ENCODE measurements at regions not wholly inside any gene's neighbourhood (a gene's known extent, or its start where the extent isn't known, plus 50 kb on each side); places are given as distances from the start of the nearest gene placed in this dataset.

DNA sequence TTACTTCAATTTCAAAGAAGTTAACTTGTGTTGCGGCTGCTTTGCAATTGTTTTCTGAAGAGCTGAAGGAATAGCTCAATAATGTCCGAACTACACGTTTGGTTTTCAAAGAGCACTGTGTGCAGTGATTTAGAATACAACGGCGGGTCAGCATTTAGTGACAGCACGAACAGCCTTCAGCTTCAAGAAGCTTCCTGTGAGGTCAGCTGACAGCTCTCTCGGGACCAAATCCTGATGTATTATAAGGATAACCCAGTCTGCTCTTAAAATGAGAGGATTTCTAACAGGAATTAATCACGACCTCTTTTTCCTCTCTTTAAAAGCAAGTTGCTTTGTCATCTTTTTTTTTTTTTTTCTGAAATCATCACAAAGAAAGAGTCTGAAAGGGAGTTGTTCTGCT, 97.9 kb upstream of the UNC13C start:
- 62 to 70% (median 63%) methylated on average over 8 of the region's 8 CpGs for WGBS, 5 donors

DNA sequence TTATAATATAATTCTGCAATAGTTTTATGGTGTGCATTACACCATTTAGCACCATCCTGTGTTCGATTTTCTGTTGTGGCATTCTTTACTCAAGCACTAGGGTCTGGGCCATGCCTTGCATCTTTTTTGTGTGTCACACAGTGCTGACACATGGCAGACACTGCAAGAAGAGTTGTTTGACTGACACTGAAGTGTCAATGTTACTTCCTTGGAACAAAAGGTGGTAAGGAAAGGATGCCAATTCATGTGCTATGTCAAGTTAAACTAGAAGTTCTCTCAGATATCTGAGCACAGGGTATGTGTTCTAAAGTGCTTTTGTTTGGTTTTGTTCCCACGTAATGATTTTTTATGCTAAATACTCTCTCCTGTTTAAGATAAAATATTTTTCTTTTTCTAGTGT, 102.5 kb upstream of the UNC13C start:
- no peak overlapping the region for H3K4me3 ChIP-seq
- no peak for TF ChIP-seq EP300 (IDR thresholded peaks at IDR 0.05)
- no peak for TF ChIP-seq POLR2AphosphoS5 (IDR thresholded peaks at IDR 0.05)
- TF ChIP-seq, protein P1, sequence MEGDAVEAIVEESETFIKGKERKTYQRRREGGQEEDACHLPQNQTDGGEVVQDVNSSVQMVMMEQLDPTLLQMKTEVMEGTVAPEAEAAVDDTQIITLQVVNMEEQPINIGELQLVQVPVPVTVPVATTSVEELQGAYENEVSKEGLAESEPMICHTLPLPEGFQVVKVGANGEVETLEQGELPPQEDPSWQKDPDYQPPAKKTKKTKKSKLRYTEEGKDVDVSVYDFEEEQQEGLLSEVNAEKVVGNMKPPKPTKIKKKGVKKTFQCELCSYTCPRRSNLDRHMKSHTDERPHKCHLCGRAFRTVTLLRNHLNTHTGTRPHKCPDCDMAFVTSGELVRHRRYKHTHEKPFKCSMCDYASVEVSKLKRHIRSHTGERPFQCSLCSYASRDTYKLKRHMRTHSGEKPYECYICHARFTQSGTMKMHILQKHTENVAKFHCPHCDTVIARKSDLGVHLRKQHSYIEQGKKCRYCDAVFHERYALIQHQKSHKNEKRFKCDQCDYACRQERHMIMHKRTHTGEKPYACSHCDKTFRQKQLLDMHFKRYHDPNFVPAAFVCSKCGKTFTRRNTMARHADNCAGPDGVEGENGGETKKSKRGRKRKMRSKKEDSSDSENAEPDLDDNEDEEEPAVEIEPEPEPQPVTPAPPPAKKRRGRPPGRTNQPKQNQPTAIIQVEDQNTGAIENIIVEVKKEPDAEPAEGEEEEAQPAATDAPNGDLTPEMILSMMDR (IDR thresholded peaks at IDR 0.05): no peak
- TF ChIP-seq POLR2A (IDR thresholded peaks at IDR 0.05): no peak
- no peaks in the 10 kb centered on the region for H3K9me3 ChIP-seq
- WGBS, 5 donors: 66 to 78% (median 76%) methylated on average over 2 of the region's 2 CpGs
- intact Hi-C loops (cut with DNase I; ENCODE audit: low total_unique reads): no loop called here
- no peak for DNase-seq
- no peaks in the 10 kb centered on the region for H3K36me3 ChIP-seq
- H3K27me3 ChIP-seq: no peaks in the 10 kb centered on the region
- H3K4me1 ChIP-seq: no peaks in the 10 kb centered on the region
- no peak overlapping the region for H3K27ac ChIP-seq

More for the DNA sequence above, 97.9 kb upstream of the UNC13C start:
- Histone ChIP-seq H3K9me3 (no peaks in the 10 kb centered on the region), H3K4me1 (no peaks in the 10 kb centered on the region), H3K36me3 (no peaks in the 10 kb centered on the region), H3K27me3 (no peaks in the 10 kb centered on the region), H3K27ac (no peak overlapping the region), H3K4me3 (no peak overlapping the region)
- DNase-seq: peak in 1 of 2 donors; percentile 22
- TF ChIP-seq POLR2A (IDR thresholded peaks at IDR 0.05): no peak
- no peak for TF ChIP-seq EP300 (IDR thresholded peaks at IDR 0.05)
- TF ChIP-seq, protein P1 (IDR thresholded peaks at IDR 0.05): no peak
- TF ChIP-seq POLR2AphosphoS5 (IDR thresholded peaks at IDR 0.05): no peak
- intact Hi-C loops (cut with DNase I; ENCODE audit: low total_unique reads): no loop called here

GRCh38 chr15:53875139-53875538, 103.1 kb upstream of the UNC13C start:
- Histone ChIP-seq H3K4me1 (no peaks in the 10 kb centered on the region), H3K27ac (no peak overlapping the region), H3K9me3 (no peaks in the 10 kb centered on the region), H3K36me3 (no peaks in the 10 kb centered on the region), H3K4me3 (no peak overlapping the region), H3K27me3 (no peaks in the 10 kb centered on the region)
- DNase-seq: peak in 1 of 2 donors; percentile 16
- 81 to 94% (median 90%) methylated on average over 1 of the region's 1 CpG for WGBS, 5 donors
- TF ChIP-seq POLR2A (IDR thresholded peaks at IDR 0.05): no peak
- no peak for TF ChIP-seq EP300 (IDR thresholded peaks at IDR 0.05)
- TF ChIP-seq POLR2AphosphoS5 (IDR thresholded peaks at IDR 0.05): no peak
- TF ChIP-seq, protein P1 (IDR thresholded peaks at IDR 0.05): no peak
- intact Hi-C loops (cut with DNase I; ENCODE audit: low total_unique reads): no loop called here

GRCh38 chr15:53872410-53872809, 105.8 kb upstream of the UNC13C start:
- Histone ChIP-seq H3K27me3 (no peaks in the 10 kb centered on the region), H3K4me3 (no peak overlapping the region), H3K4me1 (no peaks in the 10 kb centered on the region), H3K9me3 (no peaks in the 10 kb centered on the region), H3K27ac (no peak overlapping the region), H3K36me3 (no peaks in the 10 kb centered on the region)
- DNase-seq: no peak
- 29 to 46% (median 43%) methylated on average over 2 of the region's 2 CpGs for WGBS, 5 donors
- TF ChIP-seq EP300 (IDR thresholded peaks at IDR 0.05) (no peak), POLR2AphosphoS5 (IDR thresholded peaks at IDR 0.05) (no peak), POLR2A (IDR thresholded peaks at IDR 0.05) (no peak)
- TF ChIP-seq, protein P1 (IDR thresholded peaks at IDR 0.05): no peak
- intact Hi-C loops (cut with DNase I; ENCODE audit: low total_unique reads): no loop called here

Data from stomach (tissue), 8 donors.